Neural cell (in vitro differentiated cells): ENCODE measurements at regions not wholly inside any gene's neighbourhood (a gene's known extent, or its start where the extent isn't known, plus 50 kb on each side); places are given as distances from the start of the nearest gene placed in this dataset.

ENCODE experiments used
- H2AFZ ChIP-seq: fragments of 200-600, 300-800 bp; sonication (generic), shearing (Covaris generic); 2 replicates; pipeline ENCODE4 v1.6.0; 2014; ENCODE audit warnings: low read depth, mild to moderate bottlenecking, antibody characterized with exemption, low read length, moderate library complexity
- H3F3A ChIP-seq: fragments of 200-600 bp; shearing (Covaris generic); 2 replicates; pipeline ENCODE4 v1.6.1; 2016; ENCODE audit warnings: mild to moderate bottlenecking, moderate library complexity, mixed read lengths, antibody characterized with exemption, low read length; ENCODE audit not compliant: insufficient read depth, poor library complexity, severe bottlenecking
- H3K27ac ChIP-seq: fragments of 200-600, 300-800 bp; sonication (generic), shearing (Covaris generic); 2 replicates; pipeline ENCODE4 v1.5.1; 2014; ENCODE audit warnings: mild to moderate bottlenecking, low read length, moderate library complexity
- H3K27me3 ChIP-seq: fragments of 300-800, 200-600 bp; sonication (generic), shearing (Covaris generic); 2 replicates; pipeline ENCODE4 v1.6.0; 2014; ENCODE audit warnings: mild to moderate bottlenecking, low read depth, low read length, moderate library complexity; ENCODE audit not compliant: insufficient read depth
- H3K36me3 ChIP-seq: fragments of 300-800, 200-600 bp; sonication (generic), shearing (Covaris generic); 2 replicates; pipeline ENCODE4 v1.5.1; 2014; ENCODE audit warnings: mild to moderate bottlenecking, antibody characterized with exemption, low read length, moderate library complexity; ENCODE audit not compliant: insufficient read depth
- H3K4me2 ChIP-seq: fragments of 300-800, 200-600 bp; sonication (generic), shearing (Covaris generic); 2 replicates; pipeline ENCODE4 v1.6.0; 2014; ENCODE audit warnings: mild to moderate bottlenecking, low read length
- H3K4me3 ChIP-seq: fragments of 300-800, 200-600 bp; sonication (generic), shearing (Covaris generic); 2 replicates; pipeline ENCODE4 v1.5.1; 2014; ENCODE audit warnings: mild to moderate bottlenecking, low read length, moderate library complexity
- H3K79me2 ChIP-seq: fragments of 200-600 bp; shearing (Covaris generic); replicated peaks from 2 replicates; pipeline ENCODE4 v1.6.0; 2014; ENCODE audit warnings: mild to moderate bottlenecking, low read length, moderate library complexity; ENCODE audit not compliant: insufficient read depth
- H3K9ac ChIP-seq: fragments of 300-800, 200-600 bp; sonication (generic), shearing (Covaris generic); 2 replicates; pipeline ENCODE4 v1.6.1; 2016; ENCODE audit warnings: mild to moderate bottlenecking, low read length, mixed read lengths
- H3K9me2 ChIP-seq: fragments of 200-600 bp; shearing (Covaris generic); 2 replicates; pipeline ENCODE4 v1.6.1; 2016; ENCODE audit warnings: mild to moderate bottlenecking, low read length, mixed read lengths; ENCODE audit not compliant: insufficient read depth
- H3K9me3 ChIP-seq: fragments of 200-600, 300-800 bp; sonication (generic), shearing (Covaris generic); 2 replicates; pipeline ENCODE4 v1.6.1; 2016; ENCODE audit warnings: mild to moderate bottlenecking, mixed run types, low read length, moderate library complexity, mixed read lengths
- H4K20me1 ChIP-seq: fragments of 200-600 bp; shearing (Covaris generic); 2 replicates; pipeline ENCODE4 v1.6.1; 2016; ENCODE audit warnings: mild to moderate bottlenecking, mixed run types; ENCODE audit not compliant: insufficient read depth
- EP300 ChIP-seq: fragments of 450-650 bp; conservative IDR thresholded peaks from 2 replicates; pipeline ENCODE4 v1.6.1; 2014; ENCODE audit warnings: antibody characterized with exemption, mild to moderate bottlenecking, moderate library complexity; ENCODE audit not compliant: poor library complexity, severe bottlenecking
- EZH2 ChIP-seq: fragments of 200-600, 300-800 bp; shearing (Covaris generic), sonication (generic); IDR thresholded peaks from 2 replicates; pipeline ENCODE4 v1.6.1; 2014; ENCODE audit warnings: antibody characterized with exemption, low read length, borderline replicate concordance, mild to moderate bottlenecking; ENCODE audit not compliant: insufficient read depth, poor library complexity, severe bottlenecking
- MXI1 ChIP-seq: fragments of 450-650 bp; conservative IDR thresholded peaks from 2 replicates; pipeline ENCODE4 v1.6.1; 2014; ENCODE audit warnings: antibody characterized with exemption, mild to moderate bottlenecking; ENCODE audit not compliant: poor library complexity, severe bottlenecking
- POLR2AphosphoS5 ChIP-seq: IDR thresholded peaks from 2 replicates; pipeline ENCODE4 v1.6.1; 2012
- RAD21 ChIP-seq: fragments of 450-650 bp; conservative IDR thresholded peaks from 2 replicates; pipeline ENCODE4 v1.6.1; 2014; ENCODE audit warnings: antibody characterized with exemption, mild to moderate bottlenecking, moderate library complexity
- SMC3 ChIP-seq: fragments of 450-650 bp; conservative IDR thresholded peaks from 2 replicates; pipeline ENCODE4 v1.6.1; 2014; ENCODE audit warnings: antibody characterized with exemption, mild to moderate bottlenecking, moderate library complexity; ENCODE audit not compliant: poor library complexity
- TAF1 ChIP-seq: IDR thresholded peaks from 2 replicates; pipeline ENCODE4 v1.6.1; 2012; ENCODE audit warnings: low read depth
- TF ChIP-seq, protein P1 (sequence below): IDR thresholded peaks from 2 replicates; pipeline ENCODE4 v1.6.1; 2012; ENCODE audit warnings: borderline replicate concordance
- TF ChIP-seq, protein P2 (sequence below): fragments of 450-650 bp; IDR thresholded peaks from 2 replicates; pipeline ENCODE4 v1.5.1; 2014; ENCODE audit warnings: antibody characterized with exemption, mild to moderate bottlenecking, moderate library complexity; ENCODE audit not compliant: poor library complexity, severe bottlenecking

DNA sequence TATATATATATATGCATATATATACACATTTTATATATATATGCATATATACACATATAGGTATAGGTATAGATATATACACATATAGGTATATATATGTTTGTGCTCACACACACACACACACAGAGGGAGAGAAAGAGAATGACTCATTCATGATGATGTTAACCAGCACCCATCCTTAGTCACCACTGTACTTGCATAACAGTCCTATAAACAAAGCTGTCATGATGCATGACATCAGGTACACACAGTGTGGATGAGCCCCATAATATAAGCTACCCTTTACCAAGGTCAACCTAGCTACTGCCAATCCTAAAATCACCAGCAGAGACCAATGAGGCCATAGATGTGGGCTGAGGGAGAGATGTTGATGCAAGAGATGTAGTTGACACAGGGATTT lies 1408.0 kb downstream of the RAPGEF2 start:
- no peaks in the 10 kb centered on the region for H3K9me2 ChIP-seq
- H4K20me1 ChIP-seq = no peaks in the 10 kb centered on the region
- H3K36me3 ChIP-seq = no peaks in the 10 kb centered on the region
- H3K9me3 ChIP-seq = no peaks in the 10 kb centered on the region
- H3K79me2 ChIP-seq = no peaks in the 10 kb centered on the region
- no peaks in the 10 kb centered on the region for H3K27me3 ChIP-seq
- H3F3A ChIP-seq = no peaks in the 10 kb centered on the region
- H3K9ac ChIP-seq = no peak overlapping the region
- H3K4me2 ChIP-seq = no peak overlapping the region
- no peak overlapping the region for H3K4me3 ChIP-seq
- no peak overlapping the region for H2AFZ ChIP-seq
- H3K27ac ChIP-seq = no peak overlapping the region
- TF ChIP-seq MXI1 (no peak), POLR2AphosphoS5 (no peak), RAD21 (no peak), EZH2 (no peak), TAF1 (no peak), EP300 (no peak), SMC3 (no peak)
- TF ChIP-seq, protein P1, sequence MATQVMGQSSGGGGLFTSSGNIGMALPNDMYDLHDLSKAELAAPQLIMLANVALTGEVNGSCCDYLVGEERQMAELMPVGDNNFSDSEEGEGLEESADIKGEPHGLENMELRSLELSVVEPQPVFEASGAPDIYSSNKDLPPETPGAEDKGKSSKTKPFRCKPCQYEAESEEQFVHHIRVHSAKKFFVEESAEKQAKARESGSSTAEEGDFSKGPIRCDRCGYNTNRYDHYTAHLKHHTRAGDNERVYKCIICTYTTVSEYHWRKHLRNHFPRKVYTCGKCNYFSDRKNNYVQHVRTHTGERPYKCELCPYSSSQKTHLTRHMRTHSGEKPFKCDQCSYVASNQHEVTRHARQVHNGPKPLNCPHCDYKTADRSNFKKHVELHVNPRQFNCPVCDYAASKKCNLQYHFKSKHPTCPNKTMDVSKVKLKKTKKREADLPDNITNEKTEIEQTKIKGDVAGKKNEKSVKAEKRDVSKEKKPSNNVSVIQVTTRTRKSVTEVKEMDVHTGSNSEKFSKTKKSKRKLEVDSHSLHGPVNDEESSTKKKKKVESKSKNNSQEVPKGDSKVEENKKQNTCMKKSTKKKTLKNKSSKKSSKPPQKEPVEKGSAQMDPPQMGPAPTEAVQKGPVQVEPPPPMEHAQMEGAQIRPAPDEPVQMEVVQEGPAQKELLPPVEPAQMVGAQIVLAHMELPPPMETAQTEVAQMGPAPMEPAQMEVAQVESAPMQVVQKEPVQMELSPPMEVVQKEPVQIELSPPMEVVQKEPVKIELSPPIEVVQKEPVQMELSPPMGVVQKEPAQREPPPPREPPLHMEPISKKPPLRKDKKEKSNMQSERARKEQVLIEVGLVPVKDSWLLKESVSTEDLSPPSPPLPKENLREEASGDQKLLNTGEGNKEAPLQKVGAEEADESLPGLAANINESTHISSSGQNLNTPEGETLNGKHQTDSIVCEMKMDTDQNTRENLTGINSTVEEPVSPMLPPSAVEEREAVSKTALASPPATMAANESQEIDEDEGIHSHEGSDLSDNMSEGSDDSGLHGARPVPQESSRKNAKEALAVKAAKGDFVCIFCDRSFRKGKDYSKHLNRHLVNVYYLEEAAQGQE = no peak
- TF ChIP-seq, protein P2, sequence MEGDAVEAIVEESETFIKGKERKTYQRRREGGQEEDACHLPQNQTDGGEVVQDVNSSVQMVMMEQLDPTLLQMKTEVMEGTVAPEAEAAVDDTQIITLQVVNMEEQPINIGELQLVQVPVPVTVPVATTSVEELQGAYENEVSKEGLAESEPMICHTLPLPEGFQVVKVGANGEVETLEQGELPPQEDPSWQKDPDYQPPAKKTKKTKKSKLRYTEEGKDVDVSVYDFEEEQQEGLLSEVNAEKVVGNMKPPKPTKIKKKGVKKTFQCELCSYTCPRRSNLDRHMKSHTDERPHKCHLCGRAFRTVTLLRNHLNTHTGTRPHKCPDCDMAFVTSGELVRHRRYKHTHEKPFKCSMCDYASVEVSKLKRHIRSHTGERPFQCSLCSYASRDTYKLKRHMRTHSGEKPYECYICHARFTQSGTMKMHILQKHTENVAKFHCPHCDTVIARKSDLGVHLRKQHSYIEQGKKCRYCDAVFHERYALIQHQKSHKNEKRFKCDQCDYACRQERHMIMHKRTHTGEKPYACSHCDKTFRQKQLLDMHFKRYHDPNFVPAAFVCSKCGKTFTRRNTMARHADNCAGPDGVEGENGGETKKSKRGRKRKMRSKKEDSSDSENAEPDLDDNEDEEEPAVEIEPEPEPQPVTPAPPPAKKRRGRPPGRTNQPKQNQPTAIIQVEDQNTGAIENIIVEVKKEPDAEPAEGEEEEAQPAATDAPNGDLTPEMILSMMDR = no peak

DNA sequence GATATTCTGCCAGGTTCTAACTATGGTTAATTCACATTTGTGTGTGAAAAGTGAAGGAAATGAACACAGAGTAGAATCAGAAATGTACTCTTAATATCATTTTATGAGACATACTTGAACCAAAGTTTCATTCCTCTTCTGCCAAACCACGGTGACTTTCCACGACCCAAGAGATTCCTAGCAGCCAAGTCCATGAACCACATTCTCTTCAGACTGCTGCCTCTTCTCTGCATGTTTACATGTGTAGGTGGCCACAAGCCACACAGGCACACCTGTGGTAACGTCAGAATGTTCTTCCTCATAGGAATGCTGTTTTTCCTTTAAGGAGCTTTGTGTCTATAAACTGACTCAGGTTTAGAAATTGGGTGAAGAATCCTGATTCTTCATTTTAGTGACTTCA lies 1411.2 kb downstream of the RAPGEF2 start:
- no peaks in the 10 kb centered on the region for H3F3A ChIP-seq
- no peak overlapping the region for H2AFZ ChIP-seq
- no peaks in the 10 kb centered on the region for H3K36me3 ChIP-seq
- no peaks in the 10 kb centered on the region for H3K79me2 ChIP-seq
- no peaks in the 10 kb centered on the region for H3K9me3 ChIP-seq
- no peaks in the 10 kb centered on the region for H3K9me2 ChIP-seq
- no peak overlapping the region for H3K27ac ChIP-seq
- no peaks in the 10 kb centered on the region for H3K27me3 ChIP-seq
- no peaks in the 10 kb centered on the region for H4K20me1 ChIP-seq
- H3K4me2 ChIP-seq = no peak overlapping the region
- no peak overlapping the region for H3K9ac ChIP-seq
- H3K4me3 ChIP-seq = no peak overlapping the region
- TF ChIP-seq, protein P1 = no peak
- TF ChIP-seq MXI1 = no peak
- TF ChIP-seq POLR2AphosphoS5 = no peak
- TF ChIP-seq, protein P2 = no peak
- no peak for TF ChIP-seq RAD21
